IMR-90 (cell line): ENCODE measurements at regions not wholly inside any gene's neighbourhood (a gene's known extent, or its start where the extent isn't known, plus 50 kb on each side); places are given as distances from the start of the nearest gene placed in this dataset.

Source experiments
- ATAC-seq: fragments of 200-7000 bp; cut with Tn5 transposase; 2 replicates; pipeline ENCODE4 v1.9.1; 2020; ENCODE audit warnings: low read depth, mild to moderate bottlenecking, moderate library complexity
- BruUV-seq: library from RNA; stranded (reverse); fragments of 400-500 nt; replicated peaks from 2 replicates; lab custom pipeline; 2021; lab: Mats Ljungman, UMichigan
- CTCF ChIA-PET: fragments of 300-600 bp; formaldehyde crosslinking; extraction: SDS; loops from one replicate; lab custom pipeline; 2021; ENCODE audit warnings: antibody characterized with exemption; lab: Yijun Ruan, JAX
- POLR2A ChIA-PET: fragments of 300-600 bp; sonication (Branson Sonifier 250); formaldehyde crosslinking; loops from one replicate; lab custom pipeline; 2022; ENCODE audit warnings: antibody characterized with exemption; ENCODE audit not compliant: unreplicated experiment; lab: Charles Lee
- DNase-seq: peaks from one replicate; pipeline ENCODE4 v3.0.0; 2013
- H2AFZ ChIP-seq: replicated peaks from 2 replicates; pipeline ENCODE3; 2013; ENCODE audit warnings: low read length, mild to moderate bottlenecking; ENCODE audit not compliant: poor library complexity
- H2AK5ac ChIP-seq: 2 replicates; pipeline ENCODE4 v1.6.1; 2013; ENCODE audit warnings: low read depth, low read length, inconsistent platforms
- H2AK9ac ChIP-seq: replicated peaks from 2 replicates; pipeline ENCODE3; 2013; ENCODE audit warnings: mild to moderate bottlenecking, low read depth, low read length, moderate library complexity; ENCODE audit not compliant: poor library complexity
- H2BK120ac ChIP-seq: 2 replicates; pipeline ENCODE4 v1.6.1; 2013; ENCODE audit warnings: low read depth, low read length, inconsistent platforms
- H2BK15ac ChIP-seq: 3 replicates; pipeline ENCODE4 v1.6.1; 2013; ENCODE audit warnings: low read depth, low read length, inconsistent platforms
- H2BK20ac ChIP-seq: 2 replicates; pipeline ENCODE4 v1.6.1; 2013; ENCODE audit warnings: low read depth, mild to moderate bottlenecking, inconsistent platforms, low read length, moderate library complexity
- H2BK5ac ChIP-seq: 2 replicates; pipeline ENCODE4 v1.6.1; 2013; ENCODE audit warnings: mild to moderate bottlenecking, low read depth, low read length, inconsistent platforms; ENCODE audit not compliant: poor library complexity, severe bottlenecking
- H3K14ac ChIP-seq: replicated peaks from 2 replicates; pipeline ENCODE4 v1.6.1; 2013; ENCODE audit warnings: low read depth, low read length, inconsistent platforms
- H3K18ac ChIP-seq: 2 replicates; pipeline ENCODE4 v1.6.1; 2013; ENCODE audit warnings: low read depth, low read length, control low read depth
- H3K23ac ChIP-seq: 2 replicates; pipeline ENCODE4 v1.6.1; 2013; ENCODE audit warnings: low read depth, low read length, inconsistent platforms
- H3K27ac ChIP-seq: 2 replicates; pipeline ENCODE4 v1.5.1; 2013; ENCODE audit warnings: mild to moderate bottlenecking, control low read depth, low read length; ENCODE audit not compliant: insufficient read depth
- H3K27me3 ChIP-seq: 2 replicates; pipeline ENCODE4 v1.6.1; 2013; ENCODE audit warnings: low read length; ENCODE audit not compliant: control insufficient read depth, insufficient read depth
- H3K36me3 ChIP-seq: 2 replicates; pipeline ENCODE4 v1.6.1; 2013; ENCODE audit warnings: low read length, mixed read lengths; ENCODE audit not compliant: control insufficient read depth, insufficient read depth
- H3K4ac ChIP-seq: 2 replicates; pipeline ENCODE4 v1.6.1; 2013; ENCODE audit warnings: low read depth, low read length, inconsistent platforms
- H3K4me1 ChIP-seq: 2 replicates; pipeline ENCODE4 v1.6.1; 2013; ENCODE audit warnings: low read length, mixed read lengths; ENCODE audit not compliant: control insufficient read depth, insufficient read depth
- H3K4me2 ChIP-seq: 2 replicates; pipeline ENCODE4 v1.6.1; 2013; ENCODE audit warnings: low read depth, mild to moderate bottlenecking, control low read depth, low read length, moderate library complexity
- H3K4me3 ChIP-seq: 2 replicates; pipeline ENCODE4 v1.5.1; 2013; ENCODE audit warnings: low read depth, mild to moderate bottlenecking, control low read depth, low read length, moderate library complexity; ENCODE audit not compliant: insufficient read depth
- H3K56ac ChIP-seq: 2 replicates; pipeline ENCODE4 v1.6.1; 2013; ENCODE audit warnings: low read length, inconsistent platforms; ENCODE audit not compliant: insufficient read depth; ENCODE audit errors: extremely low read depth
- H3K79me1 ChIP-seq, 2 experiments: 2 replicates each; pipeline ENCODE4 v1.6.1; 2013; ENCODE audit warnings: low read length in 2 of 2, inconsistent platforms in 1 of 2, low read depth in 1 of 2
- H3K9ac ChIP-seq: 2 replicates; pipeline ENCODE4 v1.6.1; 2013; ENCODE audit warnings: low read depth, low read length, control low read depth
- H3K9me1 ChIP-seq: 2 replicates; pipeline ENCODE4 v1.6.1; 2013; ENCODE audit warnings: low read length, inconsistent platforms; ENCODE audit not compliant: insufficient read depth
- H3K9me3 ChIP-seq: 2 replicates; pipeline ENCODE4 v1.6.1; 2013; ENCODE audit warnings: low read length; ENCODE audit not compliant: control insufficient read depth, insufficient read depth
- H4K20me1 ChIP-seq: 2 replicates; pipeline ENCODE4 v1.6.1; 2013; ENCODE audit warnings: low read length, inconsistent platforms; ENCODE audit not compliant: insufficient read depth
- H4K5ac ChIP-seq: 2 replicates; pipeline ENCODE4 v1.6.1; 2013; ENCODE audit warnings: mild to moderate bottlenecking, low read depth, low read length, control low read depth
- H4K8ac ChIP-seq, 2 experiments: 2 replicates each; pipeline ENCODE4 v1.6.1; 2013; ENCODE audit warnings: low read depth in 2 of 2, low read length in 2 of 2, control low read depth in 1 of 2, inconsistent platforms in 1 of 2
- H4K91ac ChIP-seq: 2 replicates; pipeline ENCODE4 v1.6.1; 2013; ENCODE audit warnings: low read depth, low read length, inconsistent platforms; ENCODE audit not compliant: insufficient read depth
- BHLHE40 ChIP-seq: fragments of 150-350 bp; IDR thresholded peaks from 2 replicates; pipeline ENCODE4 v1.6.1; 2016; ENCODE audit warnings: mild to moderate bottlenecking, low read depth, low read length
- CEBPB ChIP-seq: IDR thresholded peaks from 2 replicates; pipeline ENCODE4 v1.6.1; 2012; ENCODE audit warnings: low read depth, low read length, improper control_type of control experiment
- CHD1 ChIP-seq: IDR thresholded peaks from 2 replicates; pipeline ENCODE4 v1.6.1; 2012; ENCODE audit warnings: low read depth, low read length, improper control_type of control experiment
- ELK1 ChIP-seq: fragments of 150-350 bp; IDR thresholded peaks from 2 replicates; pipeline ENCODE4 v1.6.1; 2016; ENCODE audit warnings: low read depth, mild to moderate bottlenecking, low read length, moderate library complexity, borderline replicate concordance
- FOS ChIP-seq: fragments of 150-350 bp; IDR thresholded peaks from 2 replicates; pipeline ENCODE4 v1.6.1; 2016; ENCODE audit warnings: low read depth, low read length
- MAFK ChIP-seq: IDR thresholded peaks from 2 replicates; pipeline ENCODE4 v1.6.1; 2012; ENCODE audit warnings: low read depth, low read length, improper control_type of control experiment
- MAZ ChIP-seq: IDR thresholded peaks from 2 replicates; pipeline ENCODE4 v1.6.1; 2012; ENCODE audit warnings: low read depth, mild to moderate bottlenecking, low read length, improper control_type of control experiment, moderate library complexity, borderline replicate concordance
- MXI1 ChIP-seq: IDR thresholded peaks from 2 replicates; pipeline ENCODE4 v1.6.1; 2012; ENCODE audit warnings: low read depth, mild to moderate bottlenecking, low read length, moderate library complexity, borderline replicate concordance
- NFE2L2 ChIP-seq: fragments of 150-350 bp; IDR thresholded peaks from 2 replicates; pipeline ENCODE4 v1.6.1; 2016; ENCODE audit warnings: low read depth, mild to moderate bottlenecking, low read length
- POLR2A ChIP-seq: IDR thresholded peaks from 2 replicates; pipeline ENCODE4 v1.6.1; 2012; ENCODE audit warnings: mild to moderate bottlenecking, low read depth, low read length
- RAD21 ChIP-seq: IDR thresholded peaks from 2 replicates; pipeline ENCODE4 v1.6.1; 2012; ENCODE audit warnings: low read length, improper control_type of control experiment
- RCOR1 ChIP-seq: IDR thresholded peaks from 2 replicates; pipeline ENCODE4 v1.6.1; 2012; ENCODE audit warnings: mild to moderate bottlenecking, low read length, improper control_type of control experiment; ENCODE audit not compliant: insufficient replicate concordance
- RFX5 ChIP-seq: IDR thresholded peaks from 2 replicates; pipeline ENCODE4 v1.8.0; 2012; ENCODE audit warnings: low read depth, mild to moderate bottlenecking, low read length, moderate library complexity
- SMC3 ChIP-seq: fragments of 150-350 bp; IDR thresholded peaks from 2 replicates; pipeline ENCODE4 v1.6.1; 2016; ENCODE audit warnings: low read depth, mild to moderate bottlenecking, antibody characterized with exemption, low read length, moderate library complexity
- USF2 ChIP-seq: fragments of 150-350 bp; IDR thresholded peaks from 2 replicates; pipeline ENCODE4 v1.6.1; 2017; ENCODE audit warnings: mild to moderate bottlenecking, antibody characterized with exemption, low read length, low read depth
- dilution Hi-C: fragments of 300-500 bp; cut with HindIII; formaldehyde crosslinking; loops from one replicate; pipeline ENCODE4 v1.14.3; 2018; ENCODE audit warnings: low sequenced_read_pairs; ENCODE audit not compliant: unreplicated experiment
- in situ Hi-C: fragments of 300-500 bp; cut with MboI; formaldehyde crosslinking; loops from 3 replicates; pipeline ENCODE4 v1.14.3; 2019; ENCODE audit warnings: low sequenced_read_pairs, inconsistent platforms, mixed read lengths
- intact Hi-C: fragments of 100-400 bp; cut with micrococcal nuclease; formaldehyde crosslinking; loops from 2 replicates; pipeline ENCODE4 v1.10.0; 2022
- TF ChIP-seq, protein P1 (sequence below): conservative IDR thresholded peaks from 2 replicates; pipeline ENCODE4 v1.5.1; 2012; ENCODE audit warnings: mild to moderate bottlenecking, low read depth, low read length, improper control_type of control experiment

GRCh38 chr10:94143261-94143660 lies 149.5 kb downstream of the PLCE1 start:
- no peak overlapping the region for H2AK5ac ChIP-seq
- no peak overlapping the region for H2AK9ac ChIP-seq
- no peaks in the 10 kb centered on the region for H3K79me1 ChIP-seq
- H4K8ac ChIP-seq, result no peak overlapping the region
- no peak overlapping the region for H3K4me3 ChIP-seq
- H3K27me3 ChIP-seq, result no peaks in the 10 kb centered on the region; the same call in 1 of the 2 replicates
- no peak overlapping the region for H3K18ac ChIP-seq
- H4K20me1 ChIP-seq, result no peaks in the 10 kb centered on the region
- ATAC-seq (peak; percentile 54; the same call in 1 of the 2 replicates), DNase-seq (peak; percentile 29)
- no peaks in the 10 kb centered on the region for H3K9me1 ChIP-seq
- no peaks in the 10 kb centered on the region for H3K36me3 ChIP-seq
- BruUV-seq, result no TSS peak
- H3K4me2 ChIP-seq, result no peak overlapping the region
- H3K27ac ChIP-seq, result no peak overlapping the region
- no peak overlapping the region for H3K4ac ChIP-seq
- H3K9ac ChIP-seq, result no peak overlapping the region
- TF ChIP-seq CEBPB (no peak), USF2 (no peak), RAD21 (no peak), CHD1 (no peak), FOS (no peak), NFE2L2 (no peak), POLR2A (no peak), SMC3 (no peak), MAFK (no peak), RFX5 (no peak), RCOR1 (no peak), MAZ (no peak), BHLHE40 (no peak), ELK1 (no peak), MXI1 (no peak)
- TF ChIP-seq, protein P1, sequence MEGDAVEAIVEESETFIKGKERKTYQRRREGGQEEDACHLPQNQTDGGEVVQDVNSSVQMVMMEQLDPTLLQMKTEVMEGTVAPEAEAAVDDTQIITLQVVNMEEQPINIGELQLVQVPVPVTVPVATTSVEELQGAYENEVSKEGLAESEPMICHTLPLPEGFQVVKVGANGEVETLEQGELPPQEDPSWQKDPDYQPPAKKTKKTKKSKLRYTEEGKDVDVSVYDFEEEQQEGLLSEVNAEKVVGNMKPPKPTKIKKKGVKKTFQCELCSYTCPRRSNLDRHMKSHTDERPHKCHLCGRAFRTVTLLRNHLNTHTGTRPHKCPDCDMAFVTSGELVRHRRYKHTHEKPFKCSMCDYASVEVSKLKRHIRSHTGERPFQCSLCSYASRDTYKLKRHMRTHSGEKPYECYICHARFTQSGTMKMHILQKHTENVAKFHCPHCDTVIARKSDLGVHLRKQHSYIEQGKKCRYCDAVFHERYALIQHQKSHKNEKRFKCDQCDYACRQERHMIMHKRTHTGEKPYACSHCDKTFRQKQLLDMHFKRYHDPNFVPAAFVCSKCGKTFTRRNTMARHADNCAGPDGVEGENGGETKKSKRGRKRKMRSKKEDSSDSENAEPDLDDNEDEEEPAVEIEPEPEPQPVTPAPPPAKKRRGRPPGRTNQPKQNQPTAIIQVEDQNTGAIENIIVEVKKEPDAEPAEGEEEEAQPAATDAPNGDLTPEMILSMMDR, result no peak
- no peak overlapping the region for H4K5ac ChIP-seq
- H3K14ac ChIP-seq, result no peak overlapping the region
- H2AFZ ChIP-seq, result no peak overlapping the region
- no peak overlapping the region for H2BK20ac ChIP-seq
- no peaks in the 10 kb centered on the region for H3K9me3 ChIP-seq
- no peak overlapping the region for H2BK5ac ChIP-seq
- ChIA-PET POLR2A (no interaction called here), CTCF (no interaction called here)
- no peak overlapping the region for H3K56ac ChIP-seq
- H2BK120ac ChIP-seq, result no peak overlapping the region
- dilution Hi-C loops, result no loop called here
- H4K91ac ChIP-seq, result no peak overlapping the region
- intact Hi-C loops, result no loop called here
- no peak overlapping the region for H3K23ac ChIP-seq
- in situ Hi-C loops, result no loop called here
- no peak overlapping the region for H2BK15ac ChIP-seq
- H3K4me1 ChIP-seq, result 0 out of 2 replicates have a peak, but pooled peaks cover 2% of the 10 kb centered on the region
